NT2/D1 (cell line): ENCODE measurements at regions not wholly inside any gene's neighbourhood (a gene's known extent, or its start where the extent isn't known, plus 50 kb on each side); places are given as distances from the start of the nearest gene placed in this dataset.

Experiments used
- DNase-seq: peaks from one replicate; pipeline ENCODE4 v3.0.0-alpha.2; 2011; ENCODE audit warnings: low read depth, low spot score
- H3K27me3 ChIP-seq: 2 replicates; pipeline ENCODE4 v1.6.0; 2011; ENCODE audit warnings: mild to moderate bottlenecking; ENCODE audit not compliant: insufficient read length, insufficient read depth
- H3K36me3 ChIP-seq: 2 replicates; pipeline ENCODE4 v1.6.1; 2011; ENCODE audit warnings: mild to moderate bottlenecking, low read length, mixed read lengths; ENCODE audit not compliant: insufficient read depth, insufficient read length
- H3K4me1 ChIP-seq: 2 replicates; pipeline ENCODE4 v1.5.1; 2011; ENCODE audit not compliant: insufficient read depth, insufficient read length
- H3K4me3 ChIP-seq: 2 replicates; pipeline ENCODE4 v1.5.1; 2011; ENCODE audit warnings: low read depth; ENCODE audit not compliant: insufficient read length
- H3K9ac ChIP-seq: 2 replicates; pipeline ENCODE4 v1.6.0; 2011; ENCODE audit warnings: low read depth; ENCODE audit not compliant: insufficient read length
- H3K9me3 ChIP-seq: 2 replicates; pipeline ENCODE4 v1.5.1; 2011; ENCODE audit warnings: mild to moderate bottlenecking, low read length; ENCODE audit not compliant: insufficient read depth
- SUZ12 ChIP-seq: IDR thresholded peaks from 2 replicates; pipeline ENCODE4 v1.6.1; 2011; ENCODE audit not compliant: insufficient read length, insufficient read depth; ENCODE audit errors: extremely low read depth
- YY1 ChIP-seq: IDR thresholded peaks from 2 replicates; pipeline ENCODE4 v1.6.1; 2011; ENCODE audit not compliant: insufficient read length, insufficient read depth
- ZNF274 ChIP-seq: IDR thresholded peaks from 2 replicates; pipeline ENCODE4 v1.6.1; 2011; ENCODE audit warnings: mild to moderate bottlenecking, low read depth, low read length

- Histone ChIP-seq H3K36me3 (no peaks in the 10 kb centered on the region), H3K27me3 (no peaks in the 10 kb centered on the region), H3K9ac (no peak overlapping the region), H3K9me3 (0 out of 2 replicates have a peak, but pooled peaks cover 4% of the 10 kb centered on the region), H3K4me1 (no peaks in the 10 kb centered on the region), H3K4me3 (no peak overlapping the region)
- DNase-seq = no peak
- TF ChIP-seq ZNF274 (no peak), SUZ12 (no peak), YY1 (no peak)
These were observed 62.2 kb upstream of the MYCBP2 start for GRCh38 chr13:77388944-77389624.

- no peak overlapping the region for H3K4me3 ChIP-seq
- H3K9me3 ChIP-seq = 0 out of 2 replicates have a peak, but pooled peaks cover 4% of the 10 kb centered on the region
- H3K9ac ChIP-seq = no peak overlapping the region
- H3K36me3 ChIP-seq = no peaks in the 10 kb centered on the region
- no peaks in the 10 kb centered on the region for H3K27me3 ChIP-seq
- H3K4me1 ChIP-seq = no peaks in the 10 kb centered on the region
- TF ChIP-seq SUZ12 (no peak), YY1 (no peak)
- DNase-seq = no peak
These were observed 60.8 kb upstream of the MYCBP2 start for GRCh38 chr13:77387607-77388200.

- H3K4me3 ChIP-seq = no peak overlapping the region
- TF ChIP-seq YY1 (no peak), SUZ12 (no peak), ZNF274 (no peak)
- 0 out of 2 replicates have a peak, but pooled peaks cover 4% of the 10 kb centered on the region for H3K9me3 ChIP-seq
- no peak overlapping the region for H3K9ac ChIP-seq
- no peaks in the 10 kb centered on the region for H3K27me3 ChIP-seq
- no peaks in the 10 kb centered on the region for H3K36me3 ChIP-seq
- no peaks in the 10 kb centered on the region for H3K4me1 ChIP-seq
- no peak for DNase-seq
These were observed 60.1 kb upstream of the MYCBP2 start for GRCh38 chr13:77386880-77387606.

- no peak overlapping the region for H3K4me3 ChIP-seq
- no peaks in the 10 kb centered on the region for H3K36me3 ChIP-seq
- TF ChIP-seq YY1 (no peak), ZNF274 (no peak), SUZ12 (no peak)
- H3K9ac ChIP-seq = no peak overlapping the region
- no peaks in the 10 kb centered on the region for H3K27me3 ChIP-seq
- H3K9me3 ChIP-seq = 0 out of 2 replicates have a peak, but pooled peaks cover 4% of the 10 kb centered on the region
- DNase-seq = no peak
- no peaks in the 10 kb centered on the region for H3K4me1 ChIP-seq
These were observed 59.2 kb upstream of the MYCBP2 start for GRCh38 chr13:77386046-77386445.

GRCh38 chr13:77384999-77385398, 58.1 kb upstream of the MYCBP2 start:
- no peak for DNase-seq
- Histone ChIP-seq H3K9ac (no peak overlapping the region), H3K36me3 (no peaks in the 10 kb centered on the region), H3K9me3 (0 out of 2 replicates have a peak, but pooled peaks cover 4% of the 10 kb centered on the region), H3K4me1 (no peaks in the 10 kb centered on the region), H3K27me3 (no peaks in the 10 kb centered on the region), H3K4me3 (no peak overlapping the region)
- TF ChIP-seq SUZ12 (no peak), ZNF274 (no peak), YY1 (no peak)

- no peak overlapping the region for H3K4me3 ChIP-seq
- no peak for TF ChIP-seq YY1
- no peak for TF ChIP-seq ZNF274
- TF ChIP-seq SUZ12 = no peak
- 0 out of 2 replicates have a peak, but pooled peaks cover 4% of the 10 kb centered on the region for H3K9me3 ChIP-seq
- no peaks in the 10 kb centered on the region for H3K4me1 ChIP-seq
- no peak overlapping the region for H3K9ac ChIP-seq
- peak; percentile 5 for DNase-seq
- no peaks in the 10 kb centered on the region for H3K27me3 ChIP-seq
- no peaks in the 10 kb centered on the region for H3K36me3 ChIP-seq
These were observed 56.2 kb upstream of the MYCBP2 start for GRCh38 chr13:77383097-77383496.

- TF ChIP-seq SUZ12 (no peak), ZNF274 (no peak), YY1 (no peak)
These were observed 54.2 kb upstream of the MYCBP2 start for GRCh38 chr13:77381059-77381458.

More at GRCh38 chr13:77381059-77381458, 54.2 kb upstream of the MYCBP2 start:
- H3K9ac ChIP-seq = no peak overlapping the region
- no peak for DNase-seq
- 0 out of 2 replicates have a peak, but pooled peaks cover 4% of the 10 kb centered on the region for H3K9me3 ChIP-seq
- H3K36me3 ChIP-seq = no peaks in the 10 kb centered on the region
- no peak overlapping the region for H3K4me3 ChIP-seq
- H3K4me1 ChIP-seq = no peaks in the 10 kb centered on the region
- no peaks in the 10 kb centered on the region for H3K27me3 ChIP-seq
